ENCODE measurements at regions not wholly inside any gene's neighbourhood (a gene's known extent, or its start where the extent isn't known, plus 50 kb on each side); places are given as distances from the start of the nearest gene placed in this dataset.

- TF ChIP-seq REST (IDR thresholded peaks at IDR 0.05; ENCODE audit: unreplicated experiment) (no peak), EZH2 (IDR thresholded peaks at IDR 0.05; ENCODE audit: low read depth, unreplicated experiment) (no peak), CTCF (conservative IDR thresholded peaks at IDR 0.05; ENCODE audit: low read depth in 2 of 2) (no peak), EZH2phosphoT487 (IDR thresholded peaks at IDR 0.05; ENCODE audit: unreplicated experiment) (no peak)
These were observed 360.9 kb downstream of the ARL6IP6 start for GRCh38 chr2:153079315-153079714.

Measured in GM23338 (cell line).